ENCODE measurements at regions not wholly inside any gene's neighbourhood (a gene's known extent, or its start where the extent isn't known, plus 50 kb on each side); places are given as distances from the start of the nearest gene placed in this dataset.

DNA sequence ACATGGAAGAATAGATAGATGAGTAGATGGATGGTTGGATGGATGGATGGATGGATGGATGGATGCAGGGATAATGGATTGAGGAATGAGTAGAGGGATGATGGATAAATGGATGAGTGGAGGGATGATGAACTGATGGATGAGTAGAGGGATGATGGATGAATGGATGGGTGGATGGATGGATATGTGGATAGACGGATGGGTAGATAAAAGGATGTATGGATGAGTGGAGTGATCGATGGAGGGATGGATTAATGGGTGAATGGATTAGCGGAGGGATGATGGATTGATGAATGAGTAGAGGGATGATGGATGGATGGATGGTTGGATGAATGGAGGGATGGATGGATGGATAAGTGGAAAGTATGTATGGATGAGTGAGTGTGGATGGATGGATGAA lies 533.2 kb downstream of the RFC3 start:
- H3K27me3 ChIP-seq (ENCODE audit: insufficient read depth, poor library complexity, severe bottlenecking) = no peaks in the 10 kb centered on the region
- no peak overlapping the region for H3K4me3 ChIP-seq (replicated peaks; ENCODE audit: insufficient read depth, low read length)
- H3K27ac ChIP-seq (replicated peaks) = no peak overlapping the region
- DNase-seq (ENCODE audit: low read depth in 1 of 2, low spot score in 1 of 2) = no peak
- no peak for TF ChIP-seq POLR2AphosphoS5 (IDR thresholded peaks at IDR 0.05; ENCODE audit: low read depth)
- TF ChIP-seq, protein P1, sequence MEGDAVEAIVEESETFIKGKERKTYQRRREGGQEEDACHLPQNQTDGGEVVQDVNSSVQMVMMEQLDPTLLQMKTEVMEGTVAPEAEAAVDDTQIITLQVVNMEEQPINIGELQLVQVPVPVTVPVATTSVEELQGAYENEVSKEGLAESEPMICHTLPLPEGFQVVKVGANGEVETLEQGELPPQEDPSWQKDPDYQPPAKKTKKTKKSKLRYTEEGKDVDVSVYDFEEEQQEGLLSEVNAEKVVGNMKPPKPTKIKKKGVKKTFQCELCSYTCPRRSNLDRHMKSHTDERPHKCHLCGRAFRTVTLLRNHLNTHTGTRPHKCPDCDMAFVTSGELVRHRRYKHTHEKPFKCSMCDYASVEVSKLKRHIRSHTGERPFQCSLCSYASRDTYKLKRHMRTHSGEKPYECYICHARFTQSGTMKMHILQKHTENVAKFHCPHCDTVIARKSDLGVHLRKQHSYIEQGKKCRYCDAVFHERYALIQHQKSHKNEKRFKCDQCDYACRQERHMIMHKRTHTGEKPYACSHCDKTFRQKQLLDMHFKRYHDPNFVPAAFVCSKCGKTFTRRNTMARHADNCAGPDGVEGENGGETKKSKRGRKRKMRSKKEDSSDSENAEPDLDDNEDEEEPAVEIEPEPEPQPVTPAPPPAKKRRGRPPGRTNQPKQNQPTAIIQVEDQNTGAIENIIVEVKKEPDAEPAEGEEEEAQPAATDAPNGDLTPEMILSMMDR (IDR thresholded peaks at IDR 0.05; ENCODE audit: insufficient read depth, low read length) = no peak
- TF ChIP-seq, protein P2, sequence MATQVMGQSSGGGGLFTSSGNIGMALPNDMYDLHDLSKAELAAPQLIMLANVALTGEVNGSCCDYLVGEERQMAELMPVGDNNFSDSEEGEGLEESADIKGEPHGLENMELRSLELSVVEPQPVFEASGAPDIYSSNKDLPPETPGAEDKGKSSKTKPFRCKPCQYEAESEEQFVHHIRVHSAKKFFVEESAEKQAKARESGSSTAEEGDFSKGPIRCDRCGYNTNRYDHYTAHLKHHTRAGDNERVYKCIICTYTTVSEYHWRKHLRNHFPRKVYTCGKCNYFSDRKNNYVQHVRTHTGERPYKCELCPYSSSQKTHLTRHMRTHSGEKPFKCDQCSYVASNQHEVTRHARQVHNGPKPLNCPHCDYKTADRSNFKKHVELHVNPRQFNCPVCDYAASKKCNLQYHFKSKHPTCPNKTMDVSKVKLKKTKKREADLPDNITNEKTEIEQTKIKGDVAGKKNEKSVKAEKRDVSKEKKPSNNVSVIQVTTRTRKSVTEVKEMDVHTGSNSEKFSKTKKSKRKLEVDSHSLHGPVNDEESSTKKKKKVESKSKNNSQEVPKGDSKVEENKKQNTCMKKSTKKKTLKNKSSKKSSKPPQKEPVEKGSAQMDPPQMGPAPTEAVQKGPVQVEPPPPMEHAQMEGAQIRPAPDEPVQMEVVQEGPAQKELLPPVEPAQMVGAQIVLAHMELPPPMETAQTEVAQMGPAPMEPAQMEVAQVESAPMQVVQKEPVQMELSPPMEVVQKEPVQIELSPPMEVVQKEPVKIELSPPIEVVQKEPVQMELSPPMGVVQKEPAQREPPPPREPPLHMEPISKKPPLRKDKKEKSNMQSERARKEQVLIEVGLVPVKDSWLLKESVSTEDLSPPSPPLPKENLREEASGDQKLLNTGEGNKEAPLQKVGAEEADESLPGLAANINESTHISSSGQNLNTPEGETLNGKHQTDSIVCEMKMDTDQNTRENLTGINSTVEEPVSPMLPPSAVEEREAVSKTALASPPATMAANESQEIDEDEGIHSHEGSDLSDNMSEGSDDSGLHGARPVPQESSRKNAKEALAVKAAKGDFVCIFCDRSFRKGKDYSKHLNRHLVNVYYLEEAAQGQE (IDR thresholded peaks at IDR 0.05; ENCODE audit: insufficient replicate concordance, low read depth) = no peak
- TF ChIP-seq GABPA (IDR thresholded peaks at IDR 0.05; ENCODE audit: low read depth) = no peak
- no peak for TF ChIP-seq SPI1 (IDR thresholded peaks at IDR 0.05; ENCODE audit: borderline replicate concordance, low read depth)

DNA sequence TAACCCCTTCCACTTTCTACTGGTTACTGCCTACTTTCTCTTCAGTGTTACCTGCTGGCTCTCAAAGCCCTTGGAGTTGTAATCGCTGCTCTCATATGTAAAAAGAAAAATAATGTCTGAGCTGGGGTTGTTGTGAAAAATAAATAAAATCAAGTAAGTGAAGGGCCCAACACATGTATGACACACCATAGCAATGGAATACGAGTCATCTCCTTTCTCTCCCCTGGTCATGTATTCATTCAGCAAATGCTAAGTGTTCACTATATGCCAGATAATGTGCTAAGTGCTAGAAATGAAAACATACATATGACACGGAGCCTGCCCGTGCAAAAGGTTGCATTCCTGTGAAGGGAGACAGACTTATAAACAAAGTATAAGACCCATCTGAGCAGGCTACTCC lies 535.0 kb downstream of the RFC3 start:
- no peak overlapping the region for H3K27ac ChIP-seq (replicated peaks)
- H3K27me3 ChIP-seq (ENCODE audit: insufficient read depth, poor library complexity, severe bottlenecking) = no peaks in the 10 kb centered on the region
- TF ChIP-seq SPI1 (IDR thresholded peaks at IDR 0.05; ENCODE audit: borderline replicate concordance, low read depth) (no peak), GABPA (IDR thresholded peaks at IDR 0.05; ENCODE audit: low read depth) (no peak), POLR2AphosphoS5 (IDR thresholded peaks at IDR 0.05; ENCODE audit: low read depth) (no peak)
- TF ChIP-seq, protein P1 (IDR thresholded peaks at IDR 0.05; ENCODE audit: insufficient read depth, low read length) = no peak
- TF ChIP-seq, protein P2 (IDR thresholded peaks at IDR 0.05; ENCODE audit: insufficient replicate concordance, low read depth) = no peak
- no peak for DNase-seq (ENCODE audit: low read depth in 1 of 2, low spot score in 1 of 2)
- H3K4me3 ChIP-seq (replicated peaks; ENCODE audit: insufficient read depth, low read length) = no peak overlapping the region

DNA sequence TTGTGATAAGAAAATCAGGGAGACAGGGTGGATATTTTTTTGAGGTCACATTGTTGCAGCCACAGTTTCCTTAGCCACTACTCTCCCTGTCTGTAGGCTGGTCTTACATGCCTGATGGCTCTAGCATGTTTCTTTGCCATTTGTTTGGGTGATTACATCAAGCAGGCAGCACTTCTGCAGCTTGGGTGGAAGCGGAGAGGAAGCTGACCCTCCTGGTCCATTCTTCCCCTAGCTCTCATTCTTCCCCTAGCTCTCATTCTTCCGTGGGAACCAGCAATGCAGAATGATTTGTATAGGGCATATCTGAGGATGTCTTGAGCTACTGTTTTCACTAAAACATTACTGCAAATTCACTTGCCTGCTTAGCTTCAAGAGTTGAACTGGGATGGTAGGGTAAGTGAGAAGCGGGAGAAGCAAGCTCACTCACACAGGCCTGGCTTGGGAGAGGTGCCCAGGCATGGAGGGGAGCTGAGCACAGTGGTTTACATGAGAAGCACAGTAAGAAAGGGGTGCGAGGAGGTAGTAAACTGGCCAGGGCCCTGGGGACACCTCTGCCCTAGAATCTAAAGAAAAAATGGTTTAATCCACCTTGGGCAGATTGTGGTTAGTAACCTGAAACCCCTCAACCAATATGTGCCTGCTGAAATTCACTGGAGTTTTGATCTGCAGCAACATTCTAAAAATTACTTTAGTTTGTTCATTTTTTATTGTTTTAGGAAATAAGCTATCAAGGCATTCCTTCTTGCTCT lies 538.9 kb downstream of the RFC3 start:
- Histone ChIP-seq H3K27me3 (ENCODE audit: insufficient read depth, poor library complexity, severe bottlenecking) (no peaks in the 10 kb centered on the region), H3K27ac (replicated peaks) (no peak overlapping the region), H3K4me3 (replicated peaks; ENCODE audit: insufficient read depth, low read length) (no peak overlapping the region)
- TF ChIP-seq, protein P2 (IDR thresholded peaks at IDR 0.05; ENCODE audit: insufficient replicate concordance, low read depth) = no peak
- TF ChIP-seq SPI1 (IDR thresholded peaks at IDR 0.05; ENCODE audit: borderline replicate concordance, low read depth) = no peak
- no peak for TF ChIP-seq POLR2AphosphoS5 (IDR thresholded peaks at IDR 0.05; ENCODE audit: low read depth)
- TF ChIP-seq GABPA (IDR thresholded peaks at IDR 0.05; ENCODE audit: low read depth) = no peak
- DNase-seq (ENCODE audit: low read depth in 1 of 2, low spot score in 1 of 2) = no peak

Measured in HL-60 (cell line).